ENCODE measurements at regions not wholly inside any gene's neighbourhood (a gene's known extent, or its start where the extent isn't known, plus 50 kb on each side); places are given as distances from the start of the nearest gene placed in this dataset.

GRCh38 chr19:33988601-33989000 is 183.7 kb upstream of the LSM14A start:
- peaks cover 21% of the 10 kb centered on the region for H3K36me3 Mint-ChIP-seq
- no peak for DNase-seq (ENCODE audit: low spot score)
- peaks cover 2% of the 10 kb centered on the region; the same call in 1 of the 2 replicates for H3K4me1 Mint-ChIP-seq
- POLR2A ChIA-PET: no interaction called here
- no peak overlapping the region for H3K4me3 Mint-ChIP-seq
- peaks cover 44% of the 10 kb centered on the region for H3K9me3 Mint-ChIP-seq
- no peak for ATAC-seq
- H3K27ac Mint-ChIP-seq: no peak overlapping the region
- no peaks in the 10 kb centered on the region; the same call in 1 of the 2 replicates for H3K27me3 Mint-ChIP-seq (ENCODE audit: low read depth)
- TF ChIP-seq TCF7 (CRISPR knock-in tag; IDR thresholded peaks at IDR 0.05; ENCODE audit: low read depth): no peak
- TF ChIP-seq HMGA2 (CRISPR knock-in tag; IDR thresholded peaks at IDR 0.05): no peak
- TF ChIP-seq, protein P1, sequence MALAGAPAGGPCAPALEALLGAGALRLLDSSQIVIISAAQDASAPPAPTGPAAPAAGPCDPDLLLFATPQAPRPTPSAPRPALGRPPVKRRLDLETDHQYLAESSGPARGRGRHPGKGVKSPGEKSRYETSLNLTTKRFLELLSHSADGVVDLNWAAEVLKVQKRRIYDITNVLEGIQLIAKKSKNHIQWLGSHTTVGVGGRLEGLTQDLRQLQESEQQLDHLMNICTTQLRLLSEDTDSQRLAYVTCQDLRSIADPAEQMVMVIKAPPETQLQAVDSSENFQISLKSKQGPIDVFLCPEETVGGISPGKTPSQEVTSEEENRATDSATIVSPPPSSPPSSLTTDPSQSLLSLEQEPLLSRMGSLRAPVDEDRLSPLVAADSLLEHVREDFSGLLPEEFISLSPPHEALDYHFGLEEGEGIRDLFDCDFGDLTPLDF (CRISPR knock-in tag; IDR thresholded peaks at IDR 0.05): no peak
- no peak for TF ChIP-seq ZNF232 (CRISPR knock-in tag; IDR thresholded peaks at IDR 0.05)
- TF ChIP-seq, protein P2, sequence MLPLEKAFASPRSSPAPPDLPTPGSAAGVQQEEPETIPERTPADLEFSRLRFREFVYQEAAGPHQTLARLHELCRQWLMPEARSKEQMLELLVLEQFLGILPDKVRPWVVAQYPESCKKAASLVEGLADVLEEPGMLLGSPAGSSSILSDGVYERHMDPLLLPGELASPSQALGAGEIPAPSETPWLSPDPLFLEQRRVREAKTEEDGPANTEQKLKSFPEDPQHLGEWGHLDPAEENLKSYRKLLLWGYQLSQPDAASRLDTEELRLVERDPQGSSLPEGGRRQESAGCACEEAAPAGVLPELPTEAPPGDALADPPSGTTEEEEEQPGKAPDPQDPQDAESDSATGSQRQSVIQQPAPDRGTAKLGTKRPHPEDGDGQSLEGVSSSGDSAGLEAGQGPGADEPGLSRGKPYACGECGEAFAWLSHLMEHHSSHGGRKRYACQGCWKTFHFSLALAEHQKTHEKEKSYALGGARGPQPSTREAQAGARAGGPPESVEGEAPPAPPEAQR (CRISPR knock-in tag; IDR thresholded peaks at IDR 0.05): no peak
- no peak for TF ChIP-seq ZNF416 (CRISPR knock-in tag; IDR thresholded peaks at IDR 0.05)
- TF ChIP-seq, protein P3, sequence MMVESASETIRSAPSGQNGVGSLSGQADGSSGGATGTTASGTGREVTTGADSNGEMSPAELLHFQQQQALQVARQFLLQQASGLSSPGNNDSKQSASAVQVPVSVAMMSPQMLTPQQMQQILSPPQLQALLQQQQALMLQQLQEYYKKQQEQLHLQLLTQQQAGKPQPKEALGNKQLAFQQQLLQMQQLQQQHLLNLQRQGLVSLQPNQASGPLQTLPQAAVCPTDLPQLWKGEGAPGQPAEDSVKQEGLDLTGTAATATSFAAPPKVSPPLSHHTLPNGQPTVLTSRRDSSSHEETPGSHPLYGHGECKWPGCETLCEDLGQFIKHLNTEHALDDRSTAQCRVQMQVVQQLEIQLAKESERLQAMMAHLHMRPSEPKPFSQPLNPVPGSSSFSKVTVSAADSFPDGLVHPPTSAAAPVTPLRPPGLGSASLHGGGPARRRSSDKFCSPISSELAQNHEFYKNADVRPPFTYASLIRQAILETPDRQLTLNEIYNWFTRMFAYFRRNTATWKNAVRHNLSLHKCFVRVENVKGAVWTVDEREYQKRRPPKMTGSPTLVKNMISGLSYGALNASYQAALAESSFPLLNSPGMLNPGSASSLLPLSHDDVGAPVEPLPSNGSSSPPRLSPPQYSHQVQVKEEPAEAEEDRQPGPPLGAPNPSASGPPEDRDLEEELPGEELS (CRISPR knock-in tag; IDR thresholded peaks at IDR 0.05): no peak
- TF ChIP-seq, protein P4, sequence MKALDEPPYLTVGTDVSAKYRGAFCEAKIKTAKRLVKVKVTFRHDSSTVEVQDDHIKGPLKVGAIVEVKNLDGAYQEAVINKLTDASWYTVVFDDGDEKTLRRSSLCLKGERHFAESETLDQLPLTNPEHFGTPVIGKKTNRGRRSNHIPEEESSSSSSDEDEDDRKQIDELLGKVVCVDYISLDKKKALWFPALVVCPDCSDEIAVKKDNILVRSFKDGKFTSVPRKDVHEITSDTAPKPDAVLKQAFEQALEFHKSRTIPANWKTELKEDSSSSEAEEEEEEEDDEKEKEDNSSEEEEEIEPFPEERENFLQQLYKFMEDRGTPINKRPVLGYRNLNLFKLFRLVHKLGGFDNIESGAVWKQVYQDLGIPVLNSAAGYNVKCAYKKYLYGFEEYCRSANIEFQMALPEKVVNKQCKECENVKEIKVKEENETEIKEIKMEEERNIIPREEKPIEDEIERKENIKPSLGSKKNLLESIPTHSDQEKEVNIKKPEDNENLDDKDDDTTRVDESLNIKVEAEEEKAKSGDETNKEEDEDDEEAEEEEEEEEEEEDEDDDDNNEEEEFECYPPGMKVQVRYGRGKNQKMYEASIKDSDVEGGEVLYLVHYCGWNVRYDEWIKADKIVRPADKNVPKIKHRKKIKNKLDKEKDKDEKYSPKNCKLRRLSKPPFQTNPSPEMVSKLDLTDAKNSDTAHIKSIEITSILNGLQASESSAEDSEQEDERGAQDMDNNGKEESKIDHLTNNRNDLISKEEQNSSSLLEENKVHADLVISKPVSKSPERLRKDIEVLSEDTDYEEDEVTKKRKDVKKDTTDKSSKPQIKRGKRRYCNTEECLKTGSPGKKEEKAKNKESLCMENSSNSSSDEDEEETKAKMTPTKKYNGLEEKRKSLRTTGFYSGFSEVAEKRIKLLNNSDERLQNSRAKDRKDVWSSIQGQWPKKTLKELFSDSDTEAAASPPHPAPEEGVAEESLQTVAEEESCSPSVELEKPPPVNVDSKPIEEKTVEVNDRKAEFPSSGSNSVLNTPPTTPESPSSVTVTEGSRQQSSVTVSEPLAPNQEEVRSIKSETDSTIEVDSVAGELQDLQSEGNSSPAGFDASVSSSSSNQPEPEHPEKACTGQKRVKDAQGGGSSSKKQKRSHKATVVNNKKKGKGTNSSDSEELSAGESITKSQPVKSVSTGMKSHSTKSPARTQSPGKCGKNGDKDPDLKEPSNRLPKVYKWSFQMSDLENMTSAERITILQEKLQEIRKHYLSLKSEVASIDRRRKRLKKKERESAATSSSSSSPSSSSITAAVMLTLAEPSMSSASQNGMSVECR (CRISPR knock-in tag; IDR thresholded peaks at IDR 0.05; ENCODE audit: borderline replicate concordance): no peak
- no peak for TF ChIP-seq TP53 (CRISPR knock-in tag; IDR thresholded peaks at IDR 0.05)
- TF ChIP-seq ZNF138 (CRISPR knock-in tag; conservative IDR thresholded peaks at IDR 0.05): no peak
- TF ChIP-seq CBFB (CRISPR knock-in tag; IDR thresholded peaks at IDR 0.05; ENCODE audit: low read depth): no peak
- TF ChIP-seq, protein P5, sequence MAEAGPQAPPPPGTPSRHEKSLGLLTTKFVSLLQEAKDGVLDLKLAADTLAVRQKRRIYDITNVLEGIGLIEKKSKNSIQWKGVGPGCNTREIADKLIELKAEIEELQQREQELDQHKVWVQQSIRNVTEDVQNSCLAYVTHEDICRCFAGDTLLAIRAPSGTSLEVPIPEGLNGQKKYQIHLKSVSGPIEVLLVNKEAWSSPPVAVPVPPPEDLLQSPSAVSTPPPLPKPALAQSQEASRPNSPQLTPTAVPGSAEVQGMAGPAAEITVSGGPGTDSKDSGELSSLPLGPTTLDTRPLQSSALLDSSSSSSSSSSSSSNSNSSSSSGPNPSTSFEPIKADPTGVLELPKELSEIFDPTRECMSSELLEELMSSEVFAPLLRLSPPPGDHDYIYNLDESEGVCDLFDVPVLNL (CRISPR knock-in tag; IDR thresholded peaks at IDR 0.05; ENCODE audit: borderline replicate concordance, low read depth): no peak
- CTCF ChIA-PET: interaction anchor here (0.8 kb wide), 1 partner anchor 64 kb away, joined by 3 read pairs; no protein-coding TSS in a partner anchor

DNA sequence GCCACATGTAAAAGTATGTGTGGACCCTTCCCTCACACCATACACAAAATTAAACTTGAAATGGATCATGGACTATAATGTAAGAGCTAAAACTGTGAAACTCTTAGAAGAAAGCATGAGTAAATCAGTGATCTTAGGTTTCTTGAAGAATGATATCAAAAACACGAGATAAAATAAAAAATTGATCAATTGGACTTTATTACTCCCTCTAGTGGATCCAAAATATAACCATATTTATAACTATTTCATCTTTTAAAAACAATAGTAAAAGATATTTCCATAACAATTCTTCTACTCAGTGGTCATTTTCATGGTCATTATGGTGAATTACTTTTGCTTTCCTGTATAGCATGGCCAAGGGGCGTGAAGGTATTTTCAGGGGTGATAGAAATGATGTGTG is 174.6 kb upstream of the LSM14A start:
- no peak for DNase-seq (ENCODE audit: low spot score)
- Mint-ChIP-seq H3K27ac (no peak overlapping the region), H3K4me1 (peaks cover 10% of the 10 kb centered on the region), H3K4me3 (no peak overlapping the region), H3K36me3 (peaks cover 6% of the 10 kb centered on the region), H3K27me3 (ENCODE audit: low read depth) (no peaks in the 10 kb centered on the region; the same call in 1 of the 2 replicates), H3K9me3 (peaks cover 20% of the 10 kb centered on the region)
- POLR2A ChIA-PET: no interaction called here
- CTCF ChIA-PET: interaction anchor here (0.7 to 2.3 kb wide), 7 partner anchors 91 to 220 kb away, joined by 3 to 13 read pairs (median 5); no protein-coding TSS in a partner anchor
- ATAC-seq: no peak
- TF ChIP-seq ZNF138 (CRISPR knock-in tag; conservative IDR thresholded peaks at IDR 0.05) (no peak), NFATC4 (CRISPR knock-in tag; IDR thresholded peaks at IDR 0.05) (no peak), SMAD4 (CRISPR knock-in tag; IDR thresholded peaks at IDR 0.05) (no peak), MYBL2 (CRISPR knock-in tag; IDR thresholded peaks at IDR 0.05) (no peak), GTF2I (CRISPR knock-in tag; conservative IDR thresholded peaks at IDR 0.05) (no peak), HMGA2 (CRISPR knock-in tag; IDR thresholded peaks at IDR 0.05) (no peak), RELA (CRISPR knock-in tag; IDR thresholded peaks at IDR 0.05; ENCODE audit: borderline replicate concordance) (no peak), ZBTB21 (CRISPR knock-in tag; IDR thresholded peaks at IDR 0.05; ENCODE audit: borderline replicate concordance) (no peak), ZNF219 (CRISPR knock-in tag; IDR thresholded peaks at IDR 0.05; ENCODE audit: borderline replicate concordance) (no peak)
- TF ChIP-seq, protein P6, sequence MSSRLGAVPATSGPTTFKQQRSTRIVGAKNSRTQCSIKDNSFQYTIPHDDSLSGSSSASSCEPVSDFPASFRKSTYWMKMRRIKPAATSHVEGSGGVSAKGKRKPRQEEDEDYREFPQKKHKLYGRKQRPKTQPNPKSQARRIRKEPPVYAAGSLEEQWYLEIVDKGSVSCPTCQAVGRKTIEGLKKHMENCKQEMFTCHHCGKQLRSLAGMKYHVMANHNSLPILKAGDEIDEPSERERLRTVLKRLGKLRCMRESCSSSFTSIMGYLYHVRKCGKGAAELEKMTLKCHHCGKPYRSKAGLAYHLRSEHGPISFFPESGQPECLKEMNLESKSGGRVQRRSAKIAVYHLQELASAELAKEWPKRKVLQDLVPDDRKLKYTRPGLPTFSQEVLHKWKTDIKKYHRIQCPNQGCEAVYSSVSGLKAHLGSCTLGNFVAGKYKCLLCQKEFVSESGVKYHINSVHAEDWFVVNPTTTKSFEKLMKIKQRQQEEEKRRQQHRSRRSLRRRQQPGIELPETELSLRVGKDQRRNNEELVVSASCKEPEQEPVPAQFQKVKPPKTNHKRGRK (CRISPR knock-in tag; IDR thresholded peaks at IDR 0.05; ENCODE audit: borderline replicate concordance): no peak
- TF ChIP-seq, protein P1 (CRISPR knock-in tag; IDR thresholded peaks at IDR 0.05): no peak
- TF ChIP-seq, protein P5 (CRISPR knock-in tag; IDR thresholded peaks at IDR 0.05; ENCODE audit: borderline replicate concordance, low read depth): no peak
